Stimulated activated CD8-positive, alpha-beta memory T cell treated with anti-CD3 and anti-CD28 coated beads, Interleukin-15, amount 100 ng/mL, for 48 hours (primary cell): ENCODE measurements at regions not wholly inside any gene's neighbourhood (a gene's known extent, or its start where the extent isn't known, plus 50 kb on each side); places are given as distances from the start of the nearest gene placed in this dataset.
"Not testable (repeated sequence)": the region's sequence is repeated elsewhere in the genome, so short reads cannot be mapped to it uniquely, and the experiment has no call there.

Source experiments
- DNase-seq, 2 donors: peaks; one replicate each; pipeline ENCODE4 v3.0.0-alpha.2; 2020; ENCODE audit warnings: low read depth in 2 of 2

- DNase-seq: no peak
These were observed 296.7 kb downstream of the CYRIA start for GRCh38 chr2:16368951-16369350.

GRCh38 chr2:16368328-16368727 lies 297.3 kb downstream of the CYRIA start:
- DNase-seq: no peak

GRCh38 chr2:16365366-16365765 lies 300.3 kb downstream of the CYRIA start:
- DNase-seq: no peak

GRCh38 chr2:16363581-16363980 lies 302.1 kb downstream of the CYRIA start:
- DNase-seq: no peak

GRCh38 chr2:16362611-16363010 lies 303.0 kb downstream of the CYRIA start:
- no peak for DNase-seq

GRCh38 chr2:16361261-16361995 lies 304.2 kb downstream of the CYRIA start:
- DNase-seq: no peak

- no peak for DNase-seq
These were observed 305.7 kb downstream of the CYRIA start for GRCh38 chr2:16359961-16360360.

GRCh38 chr2:16357188-16357587 lies 308.4 kb downstream of the CYRIA start:
- no peak for DNase-seq

GRCh38 chr2:16351541-16351940 lies 314.1 kb downstream of the CYRIA start:
- no peak for DNase-seq

GRCh38 chr2:16351137-16351536 lies 314.5 kb downstream of the CYRIA start:
- DNase-seq: no peak

GRCh38 chr2:16350211-16350610 lies 315.4 kb downstream of the CYRIA start:
- no peak for DNase-seq

- DNase-seq: no peak
These were observed 315.8 kb downstream of the CYRIA start for GRCh38 chr2:16349811-16350210.

GRCh38 chr2:16348821-16349515 lies 316.7 kb downstream of the CYRIA start:
- DNase-seq: no peak

GRCh38 chr2:16346671-16347070 lies 319.0 kb downstream of the CYRIA start:
- no peak for DNase-seq

GRCh38 chr2:16345231-16345630 lies 320.4 kb downstream of the CYRIA start:
- DNase-seq: not testable (repeated sequence)

- DNase-seq: no peak
These were observed 326.4 kb downstream of the CYRIA start for GRCh38 chr2:16339206-16339605.

GRCh38 chr2:16338026-16338425 lies 327.6 kb downstream of the CYRIA start:
- no peak for DNase-seq

GRCh38 chr2:16336916-16337315 lies 328.7 kb downstream of the CYRIA start:
- no peak for DNase-seq

GRCh38 chr2:16336491-16336890 lies 329.1 kb downstream of the CYRIA start:
- DNase-seq: no peak

- no peak for DNase-seq
These were observed 329.7 kb downstream of the CYRIA start for GRCh38 chr2:16335947-16336346.

GRCh38 chr2:16335604-16335930 lies 330.1 kb downstream of the CYRIA start:
- no peak for DNase-seq

- no peak for DNase-seq
These were observed 330.6 kb downstream of the CYRIA start for GRCh38 chr2:16334886-16335603.

GRCh38 chr2:16334366-16334765 lies 331.3 kb downstream of the CYRIA start:
- DNase-seq: no peak
